Spleen (tissue), 11 donors: ENCODE measurements at regions not wholly inside any gene's neighbourhood (a gene's known extent, or its start where the extent isn't known, plus 50 kb on each side); places are given as distances from the start of the nearest gene placed in this dataset.

Source experiments
- DNase-seq: peaks from one replicate; pipeline ENCODE4 v3.0.0-alpha.2; 2020
- H3K27ac ChIP-seq, 8 donors: fragments of 200-600 bp; sonication (generic) in 7 of 8; 1 replicate in 4 of 8; 2 replicates in 4 of 8; pipeline versions ENCODE4 v1.5.0 to v1.8.0; 2016 to 2021; ENCODE audit warnings: inconsistent platforms in 4 of 8, mild to moderate bottlenecking in 4 of 8, moderate library complexity in 1 of 8
- H3K27me3 ChIP-seq, 7 donors: fragments of 200-600 bp; sonication (generic) in 6 of 7; replicated peaks in 1 of 7; 1 replicate in 4 of 7; 2 replicates in 3 of 7; pipeline versions ENCODE4 v1.5.0 to v1.8.0; 2016 to 2021; ENCODE audit warnings: inconsistent platforms in 3 of 7, mild to moderate bottlenecking in 1 of 7
- H3K36me3 ChIP-seq, 6 donors: fragments of 200-600 bp; sonication (generic) in 5 of 6; 1 replicate in 4 of 6; 2 replicates in 2 of 6; pipeline versions ENCODE4 v1.5.0 to v1.8.0; 2016 to 2021; ENCODE audit warnings: inconsistent platforms in 2 of 6
- H3K4me1 ChIP-seq, 6 donors: fragments of 200-600 bp; sonication (generic) in 5 of 6; 1 replicate in 3 of 6; 2 replicates in 3 of 6; pipeline versions ENCODE4 v1.5.0 to v1.8.0; 2016 to 2021; ENCODE audit warnings: inconsistent platforms in 3 of 6
- H3K4me3 ChIP-seq, 8 donors: fragments of 200-600 bp; sonication (generic) in 7 of 8; 1 replicate in 4 of 8; 2 replicates in 4 of 8; pipeline versions ENCODE4 v1.5.0 to v1.8.0; 2016 to 2021; ENCODE audit warnings: inconsistent platforms in 4 of 8, mild to moderate bottlenecking in 4 of 8, moderate library complexity in 2 of 8
- H3K9me3 ChIP-seq, 8 donors: fragments of 200-600 bp; sonication (generic) in 7 of 8; 1 replicate in 4 of 8; 2 replicates in 4 of 8; pipeline versions ENCODE4 v1.5.0 to v1.8.0; 2016 to 2021; ENCODE audit warnings: inconsistent platforms in 4 of 8
- POLR2A ChIP-seq, 3 donors: fragments of 450-650 bp; IDR thresholded peaks; one replicate each; pipeline ENCODE4 v1.5.1; 2017; ENCODE audit warnings: antibody characterized with exemption in 3 of 3, mild to moderate bottlenecking in 1 of 3
- POLR2AphosphoS5 ChIP-seq, 3 donors: sonication (generic); formaldehyde crosslinking; IDR thresholded peaks; one replicate each; pipeline ENCODE4 v1.5.1; 2017; ENCODE audit warnings: antibody characterized with exemption in 3 of 3
- WGBS, 5 donors: extraction: QIAGEN DNeasy Blood & Tissue Kit in 3 of 5; methylation state at CpG; one replicate each; pipeline versions ENCODE4 v1.1.5 to v1.1.7; 2013 to 2018; 5-methylcytosine and 5-hydroxymethylcytosine counted together
- intact Hi-C: fragments of 100-400 bp; cut with DNase I; formaldehyde crosslinking; loops from one replicate; pipeline ENCODE4 v1.15.0; 2023; ENCODE audit warnings: low total_unique reads
- TF ChIP-seq, protein P1 (sequence below), 11 experiments: fragments of 200-600 bp in 7 of 11; fragments of 450-650 bp in 4 of 11; sonication (generic) in 4 of 11; IDR thresholded peaks in 8 of 11; conservative IDR thresholded peaks in 3 of 11; 1 replicate in 7 of 11; 2 replicates in 4 of 11; pipeline versions ENCODE4 v1.4.0 to v1.8.0; 2016 to 2021; ENCODE audit warnings: antibody characterized with exemption in 11 of 11, inconsistent platforms in 4 of 11, mild to moderate bottlenecking in 1 of 11
- donor health status: healthy with polysubstance abuse.
- donor health status: DM: no; HTN: no; CAD: no; lungs with moderate emphysema.
- donor health status: DM: no; HTN: no; CAD: no.
- donor health status: Bipolar disorder and iron deficiency.
- donor health status: healthy.
- donor health status: DM: no; HTN: no; CAD: no.
- donor health status: DM: yes; HTN: yes; CAD: no.

GRCh38 chr13:77425705-77426104 is 98.8 kb upstream of the MYCBP2 start:
- TF ChIP-seq POLR2AphosphoS5 (IDR thresholded peaks at IDR 0.05) (no peak), POLR2A (IDR thresholded peaks at IDR 0.05) (no peak)
- TF ChIP-seq, protein P1, sequence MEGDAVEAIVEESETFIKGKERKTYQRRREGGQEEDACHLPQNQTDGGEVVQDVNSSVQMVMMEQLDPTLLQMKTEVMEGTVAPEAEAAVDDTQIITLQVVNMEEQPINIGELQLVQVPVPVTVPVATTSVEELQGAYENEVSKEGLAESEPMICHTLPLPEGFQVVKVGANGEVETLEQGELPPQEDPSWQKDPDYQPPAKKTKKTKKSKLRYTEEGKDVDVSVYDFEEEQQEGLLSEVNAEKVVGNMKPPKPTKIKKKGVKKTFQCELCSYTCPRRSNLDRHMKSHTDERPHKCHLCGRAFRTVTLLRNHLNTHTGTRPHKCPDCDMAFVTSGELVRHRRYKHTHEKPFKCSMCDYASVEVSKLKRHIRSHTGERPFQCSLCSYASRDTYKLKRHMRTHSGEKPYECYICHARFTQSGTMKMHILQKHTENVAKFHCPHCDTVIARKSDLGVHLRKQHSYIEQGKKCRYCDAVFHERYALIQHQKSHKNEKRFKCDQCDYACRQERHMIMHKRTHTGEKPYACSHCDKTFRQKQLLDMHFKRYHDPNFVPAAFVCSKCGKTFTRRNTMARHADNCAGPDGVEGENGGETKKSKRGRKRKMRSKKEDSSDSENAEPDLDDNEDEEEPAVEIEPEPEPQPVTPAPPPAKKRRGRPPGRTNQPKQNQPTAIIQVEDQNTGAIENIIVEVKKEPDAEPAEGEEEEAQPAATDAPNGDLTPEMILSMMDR (IDR thresholded peaks at IDR 0.05 in 8 of 11, conservative IDR thresholded peaks at IDR 0.05 in 3 of 11): no peak
- Histone ChIP-seq H3K4me1 (peaks cover 0 to 4% (median 0%) of the 10 kb centered on the region in 6 donors), H3K27ac (no peak overlapping the region), H3K4me3 (no peak overlapping the region), H3K9me3 (no peaks in the 10 kb centered on the region), H3K36me3 (no peaks in the 10 kb centered on the region), H3K27me3 (no peaks in the 10 kb centered on the region)
- DNase-seq: no peak
- intact Hi-C loops: no loop called here
- 68 to 97% (median 84%) methylated on average over 5 of the region's 5 CpGs for WGBS, 5 donors

DNA sequence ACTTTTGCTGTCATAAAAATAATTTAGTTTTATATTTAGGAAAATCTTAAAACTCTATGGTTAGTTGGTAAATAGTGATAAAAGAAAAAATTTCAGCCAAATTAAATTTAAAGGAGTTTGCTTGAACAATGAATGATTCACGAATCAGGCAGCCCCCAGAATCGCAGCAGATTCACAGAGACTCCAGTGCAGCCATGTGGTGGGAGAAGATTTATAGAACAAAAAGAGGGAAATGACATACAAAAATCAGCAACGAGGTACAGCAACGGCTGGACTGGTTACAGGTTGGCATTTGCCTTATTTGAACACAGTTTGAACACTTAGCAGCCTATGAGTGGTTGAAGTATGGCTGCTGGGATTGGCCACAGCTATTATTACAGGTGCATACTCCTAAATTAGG is 96.4 kb upstream of the MYCBP2 start:
- Histone ChIP-seq H3K27ac (no peak overlapping the region), H3K27me3 (no peaks in the 10 kb centered on the region), H3K9me3 (no peaks in the 10 kb centered on the region), H3K4me3 (no peak overlapping the region), H3K36me3 (no peaks in the 10 kb centered on the region), H3K4me1 (no peaks in the 10 kb centered on the region)
- TF ChIP-seq POLR2AphosphoS5 (IDR thresholded peaks at IDR 0.05) (no peak), POLR2A (IDR thresholded peaks at IDR 0.05) (no peak)
- TF ChIP-seq, protein P1 (IDR thresholded peaks at IDR 0.05 in 8 of 11, conservative IDR thresholded peaks at IDR 0.05 in 3 of 11): no peak
- WGBS, 5 donors: 34 to 57% (median 40%) methylated on average over 4 of the region's 4 CpGs
- DNase-seq: no peak
- intact Hi-C loops: no loop called here

DNA sequence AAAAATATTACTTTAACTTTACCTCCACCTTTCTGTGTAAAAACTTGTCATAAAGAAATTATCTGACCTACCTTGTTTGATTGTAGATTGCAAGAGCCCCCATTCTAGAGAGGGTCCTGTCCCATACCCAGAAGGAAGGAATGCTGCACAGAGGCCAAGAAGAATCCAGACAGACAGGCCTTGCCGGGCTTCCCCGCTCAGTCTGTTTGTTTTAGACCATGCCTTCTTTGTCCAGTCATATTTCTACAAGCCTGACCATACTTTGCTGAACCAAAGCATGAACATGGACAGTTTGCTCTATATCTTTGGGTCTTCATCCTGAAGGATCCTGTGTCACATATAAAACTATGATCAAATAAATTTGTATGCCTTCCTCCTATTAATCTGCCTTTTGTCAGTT is 95.8 kb upstream of the MYCBP2 start:
- DNase-seq: no peak
- intact Hi-C loops: no loop called here
- WGBS, 5 donors: 94 to 100% (median 98%) methylated on average over 2 of the region's 2 CpGs
- Histone ChIP-seq H3K9me3 (no peaks in the 10 kb centered on the region), H3K36me3 (no peaks in the 10 kb centered on the region), H3K27ac (no peak overlapping the region), H3K27me3 (no peaks in the 10 kb centered on the region), H3K4me3 (no peak overlapping the region), H3K4me1 (no peaks in the 10 kb centered on the region)
- TF ChIP-seq, protein P1 (IDR thresholded peaks at IDR 0.05 in 8 of 11, conservative IDR thresholded peaks at IDR 0.05 in 3 of 11): no peak
- TF ChIP-seq POLR2AphosphoS5 (IDR thresholded peaks at IDR 0.05) (no peak), POLR2A (IDR thresholded peaks at IDR 0.05) (no peak)

DNA sequence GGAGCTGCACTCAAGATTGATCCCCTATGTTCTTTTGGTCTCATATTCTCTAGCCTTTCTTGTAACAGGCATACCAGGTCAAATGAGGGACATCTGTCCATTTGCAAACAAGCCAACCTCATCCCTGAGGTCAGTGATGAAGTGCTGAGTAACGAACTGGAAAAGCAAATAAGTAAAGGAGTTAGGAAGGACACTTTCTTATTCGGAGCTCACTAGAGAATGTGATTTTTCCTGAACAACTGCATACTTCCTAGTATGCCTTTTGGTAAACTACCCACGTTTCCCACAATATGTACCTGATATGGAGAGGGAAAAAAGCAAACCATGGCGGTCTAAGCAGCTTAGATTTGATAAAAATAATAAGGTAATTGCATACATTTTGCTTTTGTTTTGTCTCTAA is 91.0 kb upstream of the MYCBP2 start:
- no peak overlapping the region for H3K27ac ChIP-seq
- peaks cover 0 to 21% (median 0%) of the 10 kb centered on the region in 6 donors for H3K4me1 ChIP-seq
- no peak overlapping the region for H3K4me3 ChIP-seq
- no peak for DNase-seq
- intact Hi-C loops: no loop called here
- no peaks in the 10 kb centered on the region for H3K27me3 ChIP-seq
- no peaks in the 10 kb centered on the region for H3K36me3 ChIP-seq
- WGBS, 5 donors: 61 to 72% (median 69%) methylated on average over 4 of the region's 4 CpGs
- H3K9me3 ChIP-seq: no peaks in the 10 kb centered on the region
- TF ChIP-seq POLR2AphosphoS5 (IDR thresholded peaks at IDR 0.05) (no peak), POLR2A (IDR thresholded peaks at IDR 0.05) (no peak)
- TF ChIP-seq, protein P1 (IDR thresholded peaks at IDR 0.05 in 8 of 11, conservative IDR thresholded peaks at IDR 0.05 in 3 of 11): no peak
